ENCODE measurements at regions not wholly inside any gene's neighbourhood (a gene's known extent, or its start where the extent isn't known, plus 50 kb on each side); places are given as distances from the start of the nearest gene placed in this dataset.

DNA sequence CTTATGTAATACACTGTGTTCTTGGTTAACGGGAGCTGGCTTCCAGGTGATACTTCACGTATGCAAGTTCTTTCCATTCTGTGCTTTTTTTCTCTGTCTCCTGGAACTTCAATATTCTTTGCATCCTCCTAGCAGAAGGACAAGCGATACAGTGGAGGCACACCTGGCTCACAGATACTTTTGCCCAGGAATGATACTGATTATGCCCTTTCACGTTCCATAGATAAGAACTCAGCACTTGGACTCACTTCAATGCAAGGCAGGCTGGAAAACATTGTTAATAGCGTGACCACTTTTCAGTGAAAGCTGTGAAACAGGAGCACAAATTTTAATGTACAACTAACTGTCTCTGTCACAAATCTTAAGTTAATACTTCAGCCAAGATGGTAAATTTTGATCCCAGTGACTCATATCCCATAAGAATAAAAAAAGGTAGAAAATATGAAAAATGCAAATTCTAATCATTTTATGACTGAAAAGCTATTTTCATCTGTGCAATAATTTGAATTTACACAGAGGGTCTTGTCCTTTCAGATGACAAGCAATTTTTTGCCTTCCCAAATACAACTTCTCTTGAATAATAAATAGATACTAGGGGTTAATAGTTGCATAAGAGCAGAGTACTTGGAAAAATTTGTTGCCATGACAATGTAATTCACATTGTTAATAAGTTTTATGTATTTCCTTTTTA, 919.0 kb downstream of the GALC start:
- no peaks in the 10 kb centered on the region for H3K27me3 ChIP-seq

DNA sequence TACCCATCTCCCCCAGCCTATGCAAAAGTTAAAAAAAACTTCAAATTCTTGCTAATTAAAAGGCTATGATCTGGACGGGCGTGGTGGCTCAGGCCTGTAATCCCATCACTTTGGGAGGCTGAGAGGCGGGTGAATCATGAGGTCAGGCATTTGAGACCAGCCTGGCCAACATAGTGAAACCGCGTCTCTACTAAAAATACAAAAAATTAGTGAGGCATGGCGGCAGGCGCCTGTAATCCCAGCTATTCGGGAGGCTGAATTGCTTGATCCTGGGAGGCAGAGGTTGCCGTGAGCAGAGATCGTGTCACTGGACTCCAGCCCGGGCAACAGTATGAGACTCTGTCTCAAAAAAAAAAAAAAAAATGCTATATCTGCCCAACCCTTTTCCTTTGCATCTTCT, 925.4 kb downstream of the GALC start:
- Histone ChIP-seq H3K4me3 (no peak overlapping the region), H3K27ac (no peak overlapping the region), H3K27me3 (no peaks in the 10 kb centered on the region), H3K36me3 (no peaks in the 10 kb centered on the region), H3K9me3 (ENCODE audit: low read depth) (no peaks in the 10 kb centered on the region), H3K4me1 (ENCODE audit: low read depth) (no peaks in the 10 kb centered on the region)
- no peak for TF ChIP-seq CTCF (IDR thresholded peaks at IDR 0.05; ENCODE audit: low read depth, low read length)
- DNase-seq (ENCODE audit: low read depth in 1 of 2, low spot score in 1 of 2) = no peak

More for the DNA sequence above, 919.0 kb downstream of the GALC start:
- Histone ChIP-seq H3K27ac (no peak overlapping the region), H3K4me1 (ENCODE audit: low read depth) (peaks cover 14% of the 10 kb centered on the region), H3K4me3 (no peak overlapping the region), H3K9me3 (ENCODE audit: low read depth) (no peaks in the 10 kb centered on the region), H3K36me3 (no peaks in the 10 kb centered on the region)
- TF ChIP-seq CTCF (IDR thresholded peaks at IDR 0.05; ENCODE audit: low read depth, low read length) = no peak
- no peak for DNase-seq (ENCODE audit: low read depth in 1 of 2, low spot score in 1 of 2)

DNA sequence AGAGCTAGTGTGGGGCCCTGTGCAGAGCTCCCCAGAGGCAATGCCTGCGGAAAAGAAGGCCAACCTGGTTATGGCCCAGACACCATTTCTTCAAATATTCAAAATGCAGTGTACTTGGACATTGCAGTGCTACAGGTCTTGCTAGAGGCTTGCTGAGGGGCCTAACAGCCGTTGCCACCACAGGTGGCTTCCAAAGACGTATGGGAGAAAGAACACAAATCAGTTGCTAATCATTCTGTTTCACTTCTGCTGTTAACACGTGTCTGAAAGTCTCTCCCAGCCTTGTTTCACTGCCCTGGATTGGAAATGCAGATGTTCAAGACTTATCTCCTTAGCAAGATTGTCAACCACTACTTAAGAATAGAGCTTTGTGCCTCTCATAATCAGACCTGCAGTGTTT, 925.9 kb downstream of the GALC start:
- Histone ChIP-seq H3K4me3 (no peak overlapping the region), H3K36me3 (no peaks in the 10 kb centered on the region), H3K4me1 (ENCODE audit: low read depth) (no peaks in the 10 kb centered on the region), H3K27ac (no peak overlapping the region), H3K9me3 (ENCODE audit: low read depth) (no peaks in the 10 kb centered on the region), H3K27me3 (no peaks in the 10 kb centered on the region)
- peak in 1 of 2 donors; percentile 6 for DNase-seq (ENCODE audit: low read depth in 1 of 2, low spot score in 1 of 2)
- no peak for TF ChIP-seq CTCF (IDR thresholded peaks at IDR 0.05; ENCODE audit: low read depth, low read length)

GRCh38 chr14:87066221-87066817, 926.7 kb downstream of the GALC start:
- H3K4me3 ChIP-seq = no peak overlapping the region
- no peaks in the 10 kb centered on the region for H3K4me1 ChIP-seq (ENCODE audit: low read depth)
- H3K27ac ChIP-seq = no peak overlapping the region
- no peaks in the 10 kb centered on the region for H3K36me3 ChIP-seq
- DNase-seq (ENCODE audit: low read depth in 1 of 2, low spot score in 1 of 2) = peak; percentile 2 to 12
- TF ChIP-seq CTCF (IDR thresholded peaks at IDR 0.05; ENCODE audit: low read depth, low read length) = peak; percentile 29
- no peaks in the 10 kb centered on the region for H3K9me3 ChIP-seq (ENCODE audit: low read depth)
- H3K27me3 ChIP-seq = no peaks in the 10 kb centered on the region

DNA sequence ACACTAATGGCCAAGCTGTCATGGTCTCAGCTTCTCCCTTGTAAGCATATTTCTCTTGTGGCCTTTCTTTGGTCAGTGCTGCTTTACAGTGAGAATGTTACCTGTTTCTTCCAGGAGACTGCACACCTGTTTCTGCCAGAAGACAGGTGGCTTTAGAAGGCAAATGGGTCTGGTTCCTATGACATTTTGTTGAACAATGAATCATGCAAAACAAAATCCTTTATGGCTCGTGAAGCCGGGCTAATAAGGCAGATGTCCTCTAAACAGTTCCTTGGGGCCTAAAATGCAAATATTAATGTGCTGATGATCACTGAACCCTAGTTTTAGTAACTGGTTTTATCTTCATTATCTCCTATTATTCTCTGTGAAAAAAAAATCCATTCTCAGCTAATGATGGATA, 927.6 kb downstream of the GALC start:
- Histone ChIP-seq H3K27ac (no peak overlapping the region), H3K4me3 (no peak overlapping the region), H3K27me3 (no peaks in the 10 kb centered on the region), H3K4me1 (ENCODE audit: low read depth) (no peaks in the 10 kb centered on the region), H3K36me3 (no peaks in the 10 kb centered on the region), H3K9me3 (ENCODE audit: low read depth) (no peaks in the 10 kb centered on the region)
- no peak for DNase-seq (ENCODE audit: low read depth in 1 of 2, low spot score in 1 of 2)
- no peak for TF ChIP-seq CTCF (IDR thresholded peaks at IDR 0.05; ENCODE audit: low read depth, low read length)
